GM19324 (cell line): ENCODE measurements at regions not wholly inside any gene's neighbourhood (a gene's known extent, or its start where the extent isn't known, plus 50 kb on each side); places are given as distances from the start of the nearest gene placed in this dataset.

Source experiments
- ATAC-seq: cut with Tn5 transposase; IDR thresholded peaks from one replicate; pipeline ENCODE4 v1.9.1; 2021; ENCODE audit warnings: mild to moderate bottlenecking, moderate library complexity; ENCODE audit not compliant: unreplicated experiment, low FRiP score

GRCh38 chr18:73807551-73808192 is 340.0 kb downstream of the FBXO15 start:
- ATAC-seq, result no peak

- no peak for ATAC-seq
Observed at GRCh38 chr18:73805991-73806390, 341.6 kb downstream of the FBXO15 start.

GRCh38 chr18:73797419-73797818 is 350.2 kb downstream of the FBXO15 start:
- no peak for ATAC-seq

- ATAC-seq, result no peak
Observed at GRCh38 chr18:73793386-73793785, 354.2 kb downstream of the FBXO15 start.

- no peak for ATAC-seq
Observed at GRCh38 chr18:73791081-73791480, 356.6 kb downstream of the FBXO15 start.

- ATAC-seq, result no peak
Observed at GRCh38 chr18:73790587-73790986, 357.0 kb downstream of the FBXO15 start.

GRCh38 chr18:73787316-73787715 is 360.3 kb downstream of the FBXO15 start:
- ATAC-seq, result no peak

GRCh38 chr18:73785300-73785699 is 362.3 kb downstream of the FBXO15 start:
- ATAC-seq, result no peak

GRCh38 chr18:73784853-73785252 is 362.8 kb downstream of the FBXO15 start:
- no peak for ATAC-seq

GRCh38 chr18:73782405-73782804 is 365.2 kb downstream of the FBXO15 start:
- ATAC-seq, result no peak

- no peak for ATAC-seq
Observed at GRCh38 chr18:73780218-73780617, 367.4 kb downstream of the FBXO15 start.

- ATAC-seq, result no peak
Observed at GRCh38 chr18:73778032-73778359, 369.6 kb downstream of the FBXO15 start.

- no peak for ATAC-seq
Observed at GRCh38 chr18:73777356-73778031, 370.1 kb downstream of the FBXO15 start.

GRCh38 chr18:73774811-73775509 is 372.7 kb downstream of the FBXO15 start:
- ATAC-seq, result no peak

- no peak for ATAC-seq
Observed at GRCh38 chr18:73768043-73768442, 379.6 kb downstream of the FBXO15 start.

GRCh38 chr18:73766910-73767515 is 380.6 kb downstream of the FBXO15 start:
- no peak for ATAC-seq

GRCh38 chr18:73758446-73758845 is 389.2 kb downstream of the FBXO15 start:
- ATAC-seq, result no peak

GRCh38 chr18:73756256-73757091 is 391.2 kb downstream of the FBXO15 start:
- no peak for ATAC-seq

- no peak for ATAC-seq
Observed at GRCh38 chr18:73752965-73753364, 394.7 kb downstream of the FBXO15 start.

GRCh38 chr18:73752546-73752945 is 395.1 kb downstream of the FBXO15 start:
- ATAC-seq, result no peak

- ATAC-seq, result no peak
Observed at GRCh38 chr18:73750052-73750451, 397.6 kb downstream of the FBXO15 start.
